Kasumi-1 (cell line): ENCODE measurements at regions not wholly inside any gene's neighbourhood (a gene's known extent, or its start where the extent isn't known, plus 50 kb on each side); places are given as distances from the start of the nearest gene placed in this dataset.
"Not testable (repeated sequence)": the region's sequence is repeated elsewhere in the genome, so short reads cannot be mapped to it uniquely, and the experiment has no call there.

ENCODE experiments used
- DNase-seq, 2 experiments: peaks; one replicate each; lab custom pipeline; 2025; lab: John Stamatoyannopoulos, UW

DNA sequence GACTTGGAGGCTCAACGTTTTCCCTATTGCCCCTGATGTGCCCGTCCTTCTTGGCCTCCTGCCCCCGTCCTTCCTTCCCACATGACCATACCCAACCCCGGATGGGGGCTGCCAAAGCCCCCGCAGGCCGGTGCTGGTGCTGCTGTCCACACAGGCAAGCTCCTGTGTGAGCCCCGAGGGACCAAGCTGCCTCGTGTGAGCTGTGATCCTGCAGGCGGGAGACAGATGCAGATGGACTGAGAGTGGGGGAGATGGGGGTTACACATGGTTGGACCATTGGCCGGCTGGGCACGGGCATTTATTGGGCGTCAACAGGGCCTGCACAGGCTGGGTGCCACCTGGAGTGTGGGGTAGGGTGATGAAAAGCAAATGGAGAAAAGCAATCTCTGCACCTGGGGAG is 313.2 kb upstream of the B3GAT1 start:
- DNase-seq = no peak

DNA sequence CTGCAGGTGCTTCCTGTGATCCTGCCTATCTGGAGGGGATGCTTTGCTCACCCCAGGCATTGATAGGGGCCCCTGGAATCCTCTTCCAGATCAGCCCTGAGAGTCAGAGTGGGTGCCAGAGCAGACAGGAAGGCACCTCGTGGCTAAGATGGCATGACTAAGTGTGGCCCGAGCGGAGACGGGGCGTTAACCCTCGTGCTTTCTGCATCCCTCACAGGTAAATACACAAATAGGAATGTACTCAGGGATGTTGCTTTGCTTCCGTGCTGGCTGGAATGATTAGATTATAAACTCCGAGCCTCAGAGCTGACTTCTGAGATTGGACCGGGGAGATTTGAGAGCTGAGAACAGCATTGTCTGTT is 312.7 kb upstream of the B3GAT1 start:
- no peak for DNase-seq

DNA sequence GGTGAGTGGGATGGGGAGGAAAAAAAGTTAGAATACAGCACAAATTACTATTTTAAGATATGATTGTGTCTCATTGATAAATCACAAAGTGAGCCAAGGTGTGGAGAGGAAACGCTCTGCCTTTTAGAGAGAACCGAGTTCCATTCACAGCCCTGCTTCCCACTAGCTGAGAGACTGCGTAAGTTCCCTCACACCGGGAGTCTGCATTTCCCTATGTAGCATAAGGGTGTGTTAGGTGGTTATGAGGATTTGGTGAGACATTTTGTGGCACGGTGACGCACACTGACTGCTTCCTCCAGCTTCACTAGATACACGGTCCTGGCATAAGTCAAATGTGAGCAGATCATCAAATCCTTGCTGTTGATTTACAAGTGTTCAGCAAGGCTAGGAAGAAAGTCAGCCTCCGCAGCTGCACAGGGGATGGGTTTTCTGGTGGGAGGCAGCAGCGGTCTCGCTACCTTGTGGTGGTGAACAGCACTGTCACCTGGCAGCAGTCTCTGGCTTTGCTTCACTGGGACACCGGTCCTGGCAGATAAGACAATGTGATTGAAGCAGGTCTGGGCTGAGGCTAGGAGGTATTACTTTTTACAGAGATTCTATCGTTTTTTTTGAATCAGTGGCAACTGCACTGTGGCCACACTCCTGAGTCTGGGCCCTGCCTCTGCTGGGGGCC is 312.2 kb upstream of the B3GAT1 start:
- no peak for DNase-seq

GRCh38 chr11:134720691-134721070 is 308.6 kb upstream of the B3GAT1 start:
- DNase-seq = not testable (repeated sequence)

GRCh38 chr11:134719940-134720690 is 308.1 kb upstream of the B3GAT1 start:
- DNase-seq = not testable (repeated sequence)

GRCh38 chr11:134719397-134719796 is 307.4 kb upstream of the B3GAT1 start:
- no peak for DNase-seq

- no peak for DNase-seq
These were observed 304.5 kb upstream of the B3GAT1 start for GRCh38 chr11:134716582-134716981.

DNA sequence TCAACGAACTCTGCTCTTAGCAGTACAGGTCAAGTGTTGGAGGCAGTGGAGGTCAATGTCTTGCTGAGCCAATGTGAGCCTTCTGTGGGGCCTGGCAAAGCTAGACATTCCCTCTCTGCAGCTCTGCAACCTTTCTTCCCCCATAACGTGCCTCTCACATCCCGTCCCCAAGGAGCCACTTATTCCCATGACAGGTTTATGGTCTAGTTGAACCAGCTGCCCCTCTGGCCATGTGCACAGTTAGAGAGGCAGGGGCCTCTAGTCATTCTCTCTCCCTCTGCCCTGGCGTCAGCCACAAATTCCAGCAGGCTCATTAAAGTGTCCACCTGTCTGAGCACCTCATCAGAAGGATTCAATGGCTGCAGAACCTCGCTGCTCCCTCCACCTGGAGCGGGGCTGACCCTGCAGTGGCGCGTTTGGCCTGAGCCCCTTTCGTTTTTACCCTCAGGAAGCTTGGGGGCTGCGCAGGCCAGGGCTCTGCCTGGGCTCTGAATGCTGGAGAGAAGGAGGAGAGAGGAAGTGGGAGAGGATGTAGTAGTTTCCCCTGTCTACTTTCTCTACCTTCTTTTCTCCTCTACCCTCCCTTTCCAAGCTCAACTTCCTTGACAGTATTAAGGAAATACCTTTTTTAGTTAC is 302.1 kb upstream of the B3GAT1 start:
- no peak for DNase-seq

- DNase-seq = no peak
These were observed 300.4 kb upstream of the B3GAT1 start for GRCh38 chr11:134712228-134713145.

- no peak for DNase-seq
These were observed 299.5 kb upstream of the B3GAT1 start for GRCh38 chr11:134711588-134711987.

DNA sequence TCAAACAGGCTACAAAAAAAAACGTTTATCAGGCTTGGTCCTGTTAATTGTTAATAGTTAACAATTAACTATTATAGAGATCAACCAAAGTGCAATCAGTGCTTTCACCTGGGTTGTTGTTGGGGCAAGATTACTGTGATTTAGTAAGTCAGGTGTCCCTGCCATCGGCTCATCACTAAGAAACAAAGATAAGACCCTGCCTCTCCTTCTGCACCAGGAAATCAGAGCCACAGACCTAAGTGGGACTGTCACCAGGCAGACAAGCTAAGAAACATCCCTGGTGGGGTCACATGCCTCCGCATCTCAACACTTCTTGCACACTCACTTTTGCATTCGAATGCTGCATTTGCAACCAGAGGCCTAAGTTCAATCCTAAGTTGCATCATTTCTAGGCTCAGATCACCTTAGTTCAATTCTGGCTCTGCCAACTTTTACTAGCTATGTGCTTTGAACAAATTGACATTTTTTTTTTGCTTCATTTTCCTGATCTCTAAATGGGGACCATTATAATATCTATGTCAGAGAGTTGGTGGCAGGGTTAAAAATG is 298.9 kb upstream of the B3GAT1 start:
- DNase-seq = no peak

DNA sequence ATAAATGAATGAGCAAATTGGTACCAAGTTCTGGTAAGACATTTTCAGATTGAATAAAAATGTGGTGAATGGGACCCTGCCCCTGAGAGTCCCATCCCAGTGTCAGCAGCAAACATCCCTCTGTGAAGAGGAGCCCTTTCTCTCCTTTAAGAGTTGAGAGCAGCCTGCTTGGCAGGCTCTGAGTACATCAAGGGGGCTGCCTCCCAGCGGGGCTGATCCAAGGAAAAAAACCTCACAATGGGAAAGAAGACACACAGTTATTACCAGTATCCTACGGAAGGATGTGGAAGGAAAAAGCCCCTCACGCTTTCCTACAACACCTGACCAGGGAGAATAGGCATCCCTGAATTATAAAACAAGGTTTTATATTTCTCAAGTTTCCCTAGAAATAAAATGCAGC is 293.8 kb upstream of the B3GAT1 start:
- no peak for DNase-seq

- DNase-seq = no peak
These were observed 290.8 kb upstream of the B3GAT1 start for GRCh38 chr11:134702827-134703226.

DNA sequence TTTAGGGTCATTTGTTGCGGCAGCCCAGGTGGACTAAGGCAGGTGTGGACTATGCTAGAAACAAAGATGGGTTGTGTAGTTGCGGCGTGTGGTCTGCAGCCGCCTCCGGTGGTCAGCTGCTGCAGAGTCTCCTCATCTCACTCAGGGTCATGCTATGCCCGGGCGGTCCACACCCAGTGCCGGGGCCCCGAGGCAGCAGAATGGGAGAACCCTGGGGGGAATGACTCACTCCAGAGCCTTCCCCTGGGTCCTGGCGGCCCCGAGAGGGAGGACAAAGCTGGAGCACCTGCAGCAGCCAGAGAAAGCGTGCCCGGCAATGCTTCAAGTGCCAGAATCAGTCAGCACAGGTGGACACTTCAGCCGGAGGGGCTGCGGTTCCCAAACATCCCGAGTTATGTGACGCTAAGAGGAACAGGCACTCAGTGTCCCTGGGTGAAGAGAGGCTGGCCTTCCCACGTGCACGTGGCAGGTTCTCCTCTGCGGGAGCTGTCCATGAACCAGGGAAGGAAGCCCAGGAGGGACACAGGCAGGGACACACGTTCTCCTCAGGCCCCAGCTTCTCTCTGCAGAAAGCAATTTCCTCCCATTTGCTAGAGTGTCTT is 289.6 kb upstream of the B3GAT1 start:
- no peak for DNase-seq

DNA sequence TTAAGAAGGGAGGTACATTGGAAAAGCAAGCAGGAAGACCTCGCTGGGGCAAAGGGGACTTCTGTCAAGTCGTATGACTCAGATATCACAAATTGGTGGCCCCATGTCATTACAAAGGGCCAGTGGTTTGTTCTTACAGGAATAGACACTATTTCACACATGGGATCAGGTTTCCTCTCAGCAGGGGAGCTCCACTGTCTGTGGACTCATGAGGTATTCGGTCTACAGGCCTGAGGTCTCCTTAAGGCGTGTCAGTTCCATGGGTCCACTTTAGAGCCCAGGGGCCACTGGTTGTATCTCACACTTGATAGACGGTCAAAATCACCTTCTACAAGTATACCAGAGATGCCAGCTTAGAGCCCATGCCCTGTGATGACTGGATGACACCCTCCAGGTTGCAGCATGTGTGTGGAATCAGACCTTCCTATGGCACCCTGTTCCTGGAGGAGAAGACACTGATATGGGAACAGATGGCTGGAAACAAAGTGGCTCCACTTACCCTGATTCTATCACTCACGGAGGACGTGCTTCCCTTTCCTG is 288.1 kb upstream of the B3GAT1 start:
- DNase-seq = no peak

- no peak for DNase-seq
These were observed 284.4 kb upstream of the B3GAT1 start for GRCh38 chr11:134696455-134696854.

DNA sequence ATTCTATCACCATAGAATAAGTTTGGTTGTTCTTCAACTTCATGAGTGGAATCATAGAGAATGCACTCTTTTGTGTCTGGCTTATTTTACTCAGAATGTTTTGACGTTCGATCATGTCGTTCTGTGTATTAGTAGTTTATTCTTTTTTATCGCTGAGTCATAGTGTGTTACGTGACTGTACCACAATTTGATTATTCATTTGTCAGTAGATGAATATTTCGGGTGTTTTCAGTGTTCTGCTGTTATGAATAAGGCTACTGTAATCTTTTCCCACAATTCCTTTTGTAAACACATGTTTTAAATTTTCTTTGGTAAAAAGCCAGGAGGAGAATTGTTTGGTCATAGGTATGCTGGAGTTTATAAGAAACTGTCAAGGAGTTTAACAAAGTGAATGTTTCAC is 279.9 kb upstream of the B3GAT1 start:
- no peak for DNase-seq

- DNase-seq = no peak
These were observed 279.3 kb upstream of the B3GAT1 start for GRCh38 chr11:134691295-134691873.

DNA sequence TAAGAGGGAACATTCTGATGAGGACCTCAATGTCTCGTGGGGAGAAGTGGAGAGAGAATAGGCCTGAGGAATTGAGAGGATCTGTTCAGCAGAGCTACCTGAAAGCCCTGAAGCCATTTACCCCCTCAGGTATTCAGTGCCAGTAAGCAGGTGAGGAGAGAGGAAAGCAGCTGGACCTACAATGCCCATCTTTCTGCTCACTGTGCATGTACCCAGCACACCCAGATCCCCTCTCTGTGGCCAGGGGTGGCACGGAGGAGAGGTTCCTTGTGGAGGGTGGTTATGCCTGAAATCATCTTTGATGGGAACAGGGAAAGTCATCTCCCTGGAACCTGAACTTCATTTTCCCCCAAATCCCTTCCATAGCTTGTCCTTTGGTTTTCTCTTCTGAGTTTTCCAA is 277.8 kb upstream of the B3GAT1 start:
- DNase-seq = no peak

DNA sequence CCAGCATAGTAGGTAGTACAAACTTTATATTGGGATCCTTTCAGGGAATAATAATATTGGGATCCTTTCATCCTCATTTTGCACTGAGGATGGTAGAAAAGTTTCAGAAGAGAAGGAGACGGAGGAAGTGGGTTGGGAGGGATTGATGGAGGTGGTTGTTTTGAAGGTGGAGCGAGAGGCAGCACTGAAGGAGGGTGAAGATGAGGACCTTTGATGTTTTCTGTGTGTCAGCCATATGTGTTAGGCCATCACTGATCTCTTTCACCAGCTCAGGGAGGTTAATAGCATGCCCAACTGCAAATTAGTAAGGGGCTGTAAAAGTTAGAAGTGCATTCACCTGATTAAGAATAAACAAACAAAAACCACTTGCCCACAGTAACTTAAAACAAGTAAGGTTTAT is 275.5 kb upstream of the B3GAT1 start:
- DNase-seq = no peak
